RWPE2 (cell line): ENCODE measurements at regions not wholly inside any gene's neighbourhood (a gene's known extent, or its start where the extent isn't known, plus 50 kb on each side); places are given as distances from the start of the nearest gene placed in this dataset.

ENCODE experiments used
- ATAC-seq: fragments of 200-7000 bp; cut with Tn5 transposase; 3 replicates; pipeline ENCODE4 v1.9.1; 2021; ENCODE audit warnings: low read depth
- DNase-seq: peaks from one replicate; pipeline ENCODE4 v3.0.0-alpha.2; 2020; ENCODE audit warnings: low spot score
- H3K27ac ChIP-seq: fragments of 450-650 bp; 2 replicates; pipeline ENCODE4 v1.5.1; 2017; ENCODE audit warnings: mild to moderate bottlenecking; ENCODE audit not compliant: poor library complexity, severe bottlenecking
- H3K27me3 ChIP-seq: fragments of 250-450 bp; sonication (Bioruptor Pico); 2 replicates; pipeline ENCODE4 v1.5.1; 2021; ENCODE audit warnings: mild to moderate bottlenecking, moderate library complexity; ENCODE audit not compliant: insufficient read depth, poor library complexity, severe bottlenecking
- H3K36me3 ChIP-seq: fragments of 250-450 bp; sonication (Bioruptor Pico); 2 replicates; pipeline ENCODE4 v1.5.1; 2020; ENCODE audit warnings: low read depth, mild to moderate bottlenecking, moderate library complexity
- H3K4me1 ChIP-seq: fragments of 250-450 bp; sonication (Bioruptor Pico); 2 replicates; pipeline ENCODE4 v1.5.1; 2021; ENCODE audit warnings: mild to moderate bottlenecking, moderate library complexity; ENCODE audit not compliant: insufficient read depth, poor library complexity, severe bottlenecking
- H3K4me3 ChIP-seq: fragments of 250-450 bp; sonication (Bioruptor Pico); 2 replicates; pipeline ENCODE4 v1.5.1; 2021; ENCODE audit warnings: mild to moderate bottlenecking, moderate library complexity; ENCODE audit not compliant: severe bottlenecking
- H3K9me3 ChIP-seq: fragments of 250-450 bp; sonication (Bioruptor Pico); 2 replicates; pipeline ENCODE4 v1.5.1; 2021; ENCODE audit warnings: mild to moderate bottlenecking, moderate library complexity; ENCODE audit not compliant: severe bottlenecking
- TF ChIP-seq, protein P1 (sequence below): fragments of 450-650 bp; IDR thresholded peaks from one replicate; pipeline ENCODE4 v1.5.1; 2017; ENCODE audit warnings: mild to moderate bottlenecking, moderate library complexity; ENCODE audit not compliant: poor library complexity, severe bottlenecking

DNA sequence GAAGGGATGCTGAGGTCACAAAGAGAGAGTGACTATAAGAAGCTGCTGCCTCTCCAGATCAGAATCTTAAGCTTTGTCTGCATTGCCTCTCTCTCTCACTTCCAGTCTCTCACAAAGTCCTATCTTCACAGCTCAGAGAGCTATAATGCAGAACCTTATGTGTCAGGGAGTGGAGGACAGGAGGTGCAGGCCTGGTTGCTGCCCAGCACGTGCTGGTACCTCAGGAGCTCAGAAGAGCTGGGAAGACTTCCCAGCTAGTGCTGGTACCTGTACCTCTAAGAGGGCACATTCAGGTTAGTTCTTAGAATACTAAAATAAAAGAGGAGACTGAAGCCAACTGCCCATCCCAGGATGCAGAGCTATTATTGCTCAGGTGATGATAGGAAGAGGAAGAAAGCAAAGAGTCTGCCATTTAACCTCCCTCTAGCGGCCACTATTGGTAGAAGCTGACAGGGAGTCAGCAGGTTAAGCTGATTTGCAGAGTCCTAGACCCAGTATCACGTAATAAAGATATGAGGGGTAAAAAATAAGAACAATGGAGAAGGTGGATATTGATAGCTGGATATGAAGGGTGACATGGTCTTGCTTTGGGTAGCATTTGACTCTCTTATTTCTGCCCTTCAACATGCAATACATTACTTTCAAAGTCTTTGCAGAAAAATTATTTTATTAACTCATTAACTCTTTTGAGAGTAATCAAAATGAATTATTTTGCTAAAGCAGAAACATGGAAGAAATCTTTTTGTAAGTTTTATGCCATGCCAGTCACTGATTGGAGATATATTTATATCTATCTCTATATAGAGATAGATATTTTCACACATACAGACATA is 138.1 kb upstream of the HMCN1 start:
- peak; percentile 83 for ATAC-seq
- no peak for DNase-seq

DNA sequence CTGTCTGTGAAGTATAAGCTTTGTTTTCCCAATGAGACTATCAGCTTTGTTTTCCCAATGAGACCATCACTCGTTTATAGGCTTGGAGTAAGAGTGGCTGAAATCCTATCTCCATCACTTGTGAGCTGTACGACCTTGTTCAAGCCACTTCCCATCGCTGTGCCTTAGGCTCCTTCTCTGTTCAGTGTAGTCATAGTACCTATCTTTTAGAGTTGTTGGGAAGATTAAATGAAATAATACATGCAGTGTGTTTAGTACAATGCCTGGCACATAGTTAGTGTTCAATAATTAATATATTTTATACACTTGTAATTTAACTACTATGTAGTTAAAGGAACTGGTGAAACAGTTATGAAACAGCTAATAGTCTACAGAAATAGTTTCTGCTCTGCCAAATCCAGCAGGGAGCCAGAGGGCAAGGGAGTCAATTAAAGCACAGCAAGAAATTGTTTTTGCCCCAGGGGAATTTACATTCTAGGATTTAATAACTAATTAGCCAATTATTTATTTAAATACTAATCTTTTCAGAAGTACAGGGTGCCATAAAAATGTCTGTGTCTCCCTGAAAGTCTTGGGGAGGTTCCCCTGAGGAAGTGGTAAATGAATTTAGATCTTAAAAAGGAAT is 139.3 kb upstream of the HMCN1 start:
- no peaks in the 10 kb centered on the region for H3K4me1 ChIP-seq
- H3K27ac ChIP-seq, result no peak overlapping the region
- H3K36me3 ChIP-seq, result no peaks in the 10 kb centered on the region
- H3K27me3 ChIP-seq, result no peaks in the 10 kb centered on the region
- no peak overlapping the region for H3K4me3 ChIP-seq
- ATAC-seq (no peak), DNase-seq (no peak)
- TF ChIP-seq, protein P1, sequence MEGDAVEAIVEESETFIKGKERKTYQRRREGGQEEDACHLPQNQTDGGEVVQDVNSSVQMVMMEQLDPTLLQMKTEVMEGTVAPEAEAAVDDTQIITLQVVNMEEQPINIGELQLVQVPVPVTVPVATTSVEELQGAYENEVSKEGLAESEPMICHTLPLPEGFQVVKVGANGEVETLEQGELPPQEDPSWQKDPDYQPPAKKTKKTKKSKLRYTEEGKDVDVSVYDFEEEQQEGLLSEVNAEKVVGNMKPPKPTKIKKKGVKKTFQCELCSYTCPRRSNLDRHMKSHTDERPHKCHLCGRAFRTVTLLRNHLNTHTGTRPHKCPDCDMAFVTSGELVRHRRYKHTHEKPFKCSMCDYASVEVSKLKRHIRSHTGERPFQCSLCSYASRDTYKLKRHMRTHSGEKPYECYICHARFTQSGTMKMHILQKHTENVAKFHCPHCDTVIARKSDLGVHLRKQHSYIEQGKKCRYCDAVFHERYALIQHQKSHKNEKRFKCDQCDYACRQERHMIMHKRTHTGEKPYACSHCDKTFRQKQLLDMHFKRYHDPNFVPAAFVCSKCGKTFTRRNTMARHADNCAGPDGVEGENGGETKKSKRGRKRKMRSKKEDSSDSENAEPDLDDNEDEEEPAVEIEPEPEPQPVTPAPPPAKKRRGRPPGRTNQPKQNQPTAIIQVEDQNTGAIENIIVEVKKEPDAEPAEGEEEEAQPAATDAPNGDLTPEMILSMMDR, result no peak
- no peaks in the 10 kb centered on the region for H3K9me3 ChIP-seq

More for the DNA sequence above, 138.1 kb upstream of the HMCN1 start:
- TF ChIP-seq, protein P1, result peak; percentile 82
- Histone ChIP-seq H3K27ac (no peak overlapping the region), H3K4me1 (no peaks in the 10 kb centered on the region), H3K9me3 (no peaks in the 10 kb centered on the region), H3K36me3 (no peaks in the 10 kb centered on the region), H3K27me3 (no peaks in the 10 kb centered on the region), H3K4me3 (no peak overlapping the region)

DNA sequence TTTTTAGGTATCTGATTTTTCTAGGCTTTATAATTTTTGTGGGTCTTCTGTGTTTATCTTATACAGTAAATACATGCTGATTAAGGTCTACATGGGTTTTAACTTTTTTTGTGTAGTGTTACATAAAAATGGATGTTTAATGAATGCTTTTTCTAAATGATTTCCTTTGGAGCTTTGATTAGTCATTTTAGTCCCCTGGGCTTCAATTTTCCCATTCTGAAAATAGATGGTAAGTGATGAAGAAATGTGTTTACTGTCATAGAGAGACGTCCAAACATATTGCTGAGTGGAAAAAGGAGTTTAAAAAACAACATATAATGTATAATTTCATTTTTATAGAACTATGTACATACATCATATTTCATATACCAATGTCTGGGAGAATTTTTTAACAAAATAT is 140.9 kb upstream of the HMCN1 start:
- no peaks in the 10 kb centered on the region for H3K27me3 ChIP-seq
- H3K27ac ChIP-seq, result no peak overlapping the region
- TF ChIP-seq, protein P1, result no peak
- no peaks in the 10 kb centered on the region for H3K4me1 ChIP-seq
- H3K4me3 ChIP-seq, result no peak overlapping the region
- no peaks in the 10 kb centered on the region for H3K9me3 ChIP-seq
- ATAC-seq (no peak), DNase-seq (no peak)
- H3K36me3 ChIP-seq, result no peaks in the 10 kb centered on the region

DNA sequence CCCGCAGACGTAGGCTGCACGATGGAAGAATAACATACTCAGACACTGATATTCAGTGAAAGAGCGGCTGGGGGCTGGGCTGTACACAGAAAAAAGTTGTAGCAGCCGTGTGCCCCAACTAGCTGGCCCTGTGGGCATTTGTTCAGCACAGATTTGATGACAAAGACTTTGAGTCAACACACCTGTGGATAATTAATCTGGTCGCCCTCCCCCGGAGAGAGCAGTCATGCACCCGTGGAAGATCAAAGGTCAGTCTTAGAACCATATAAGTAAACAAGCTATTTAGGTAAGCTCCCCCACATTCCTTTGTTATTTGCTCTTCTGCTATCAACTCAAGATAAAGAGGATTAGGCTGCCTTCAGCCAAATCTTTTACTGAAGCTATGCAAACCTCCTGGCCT is 148.4 kb upstream of the HMCN1 start:
- no peak for DNase-seq
- TF ChIP-seq, protein P1, result no peak
- Histone ChIP-seq H3K4me3 (no peak overlapping the region), H3K27me3 (no peaks in the 10 kb centered on the region), H3K36me3 (no peaks in the 10 kb centered on the region), H3K9me3 (peaks cover 1% of the 10 kb centered on the region), H3K27ac (no peak overlapping the region), H3K4me1 (no peaks in the 10 kb centered on the region)
- peak; percentile 33; the same call in 1 of the 3 replicates for ATAC-seq
